Esophagus muscularis mucosa (tissue), 4 donors: ENCODE measurements at regions not wholly inside any gene's neighbourhood (a gene's known extent, or its start where the extent isn't known, plus 50 kb on each side); places are given as distances from the start of the nearest gene placed in this dataset.
"Not testable (repeated sequence)": the region's sequence is repeated elsewhere in the genome, so short reads cannot be mapped to it uniquely, and the experiment has no call there.

Source experiments
- EP300 ChIP-seq: sonication (generic); formaldehyde crosslinking; IDR thresholded peaks from one replicate; pipeline ENCODE4 v1.6.1; 2017; ENCODE audit warnings: antibody characterized with exemption
- POLR2A ChIP-seq: fragments of 450-650 bp; IDR thresholded peaks from one replicate; pipeline ENCODE4 v1.6.1; 2017; ENCODE audit warnings: antibody characterized with exemption, moderate library complexity, mild to moderate bottlenecking, low read depth
- POLR2AphosphoS5 ChIP-seq, 2 donors: sonication (generic); formaldehyde crosslinking; IDR thresholded peaks; one replicate each; pipeline ENCODE4 v1.6.1; 2017; ENCODE audit warnings: antibody characterized with exemption in 2 of 2
- TF ChIP-seq, protein P1 (sequence below), 3 experiments: fragments of 200-600 bp in 2 of 3; fragments of 450-650 bp in 1 of 3; sonication (generic) in 2 of 3; IDR thresholded peaks; one replicate each; pipeline ENCODE4 v1.5.1; 2017 to 2019; ENCODE audit warnings: antibody characterized with exemption in 3 of 3, mild to moderate bottlenecking in 2 of 3, moderate library complexity in 1 of 3

DNA sequence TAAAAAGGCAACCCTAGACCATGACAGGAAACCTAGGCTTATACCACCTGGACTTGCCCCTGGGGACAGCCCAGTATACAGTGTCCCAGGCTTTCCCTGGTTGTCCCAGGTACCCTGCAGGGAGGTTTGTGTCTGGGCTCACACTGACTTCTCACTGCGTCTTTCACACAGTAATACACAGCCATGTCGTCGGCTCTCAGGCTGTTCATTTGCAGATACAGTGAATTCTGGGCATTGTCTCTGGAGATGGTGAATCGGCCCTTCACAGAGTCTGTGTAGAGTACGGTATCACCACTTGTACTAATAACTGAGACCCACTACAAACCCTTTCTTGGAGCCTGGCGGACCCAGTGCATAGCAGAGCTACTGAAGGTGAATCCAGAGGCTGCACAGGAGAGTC, 1116.6 kb downstream of the TMEM121 start:
- not testable (repeated sequence) for TF ChIP-seq EP300; POLR2AphosphoS5 (IDR thresholded peaks at IDR 0.05); POLR2A
- TF ChIP-seq, protein P1, sequence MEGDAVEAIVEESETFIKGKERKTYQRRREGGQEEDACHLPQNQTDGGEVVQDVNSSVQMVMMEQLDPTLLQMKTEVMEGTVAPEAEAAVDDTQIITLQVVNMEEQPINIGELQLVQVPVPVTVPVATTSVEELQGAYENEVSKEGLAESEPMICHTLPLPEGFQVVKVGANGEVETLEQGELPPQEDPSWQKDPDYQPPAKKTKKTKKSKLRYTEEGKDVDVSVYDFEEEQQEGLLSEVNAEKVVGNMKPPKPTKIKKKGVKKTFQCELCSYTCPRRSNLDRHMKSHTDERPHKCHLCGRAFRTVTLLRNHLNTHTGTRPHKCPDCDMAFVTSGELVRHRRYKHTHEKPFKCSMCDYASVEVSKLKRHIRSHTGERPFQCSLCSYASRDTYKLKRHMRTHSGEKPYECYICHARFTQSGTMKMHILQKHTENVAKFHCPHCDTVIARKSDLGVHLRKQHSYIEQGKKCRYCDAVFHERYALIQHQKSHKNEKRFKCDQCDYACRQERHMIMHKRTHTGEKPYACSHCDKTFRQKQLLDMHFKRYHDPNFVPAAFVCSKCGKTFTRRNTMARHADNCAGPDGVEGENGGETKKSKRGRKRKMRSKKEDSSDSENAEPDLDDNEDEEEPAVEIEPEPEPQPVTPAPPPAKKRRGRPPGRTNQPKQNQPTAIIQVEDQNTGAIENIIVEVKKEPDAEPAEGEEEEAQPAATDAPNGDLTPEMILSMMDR (IDR thresholded peaks at IDR 0.05), result not testable (repeated sequence)
